ENCODE measurements at regions not wholly inside any gene's neighbourhood (a gene's known extent, or its start where the extent isn't known, plus 50 kb on each side); places are given as distances from the start of the nearest gene placed in this dataset.

DNA sequence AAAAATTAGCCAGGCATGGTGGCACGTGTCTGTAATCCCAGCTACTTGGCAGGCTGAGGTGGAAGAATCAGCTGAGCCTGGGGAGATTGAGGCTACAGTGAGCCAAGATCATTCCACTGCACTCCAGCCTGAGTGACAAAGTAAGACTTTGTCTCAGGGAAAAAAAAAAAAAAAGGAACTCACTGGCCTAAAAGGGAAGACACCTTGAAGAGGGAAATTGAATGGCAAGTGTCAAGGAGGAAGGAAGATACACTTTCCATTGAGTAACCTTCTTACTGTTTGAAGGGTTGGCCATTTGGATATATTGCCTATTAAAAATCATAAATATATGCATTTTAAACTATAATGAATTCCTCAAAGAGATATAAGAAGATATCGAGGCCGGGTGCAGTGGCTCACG lies 147.5 kb upstream of the FAM241A start:
- WGBS (ENCODE audit: insufficient coverage, low coverage, missing lambda C conversion rate) = 0% methylated on average over 4 of the region's 4 CpGs
- no peak for ATAC-seq

More for the DNA sequence above, 147.5 kb upstream of the FAM241A start:
- BruUV-seq (replicated peaks) = no TSS peak
- H4K20me1 ChIP-seq (replicated peaks; ENCODE audit: control insufficient read depth, insufficient read depth, low read length) = no peaks in the 10 kb centered on the region
- ChIA-PET POLR2A (no interaction called here), CTCF (ENCODE audit: low intra/inter-chr PET ratio) (no interaction called here)
- in situ Hi-C loops (cut with MboI) = no loop called here
- H3K9ac ChIP-seq (ENCODE audit: insufficient read depth in 1 of 2, low read depth in 2 of 2, low read length in 2 of 2) = no peak overlapping the region
- H3K36me3 ChIP-seq (ENCODE audit: control insufficient read depth, insufficient read depth, low read length) = no peaks in the 10 kb centered on the region
- no peaks in the 10 kb centered on the region for H3K79me2 ChIP-seq (ENCODE audit: control insufficient read depth, insufficient read depth, low read length)
- TF ChIP-seq ZNF511 (CRISPR knock-in tag; IDR thresholded peaks at IDR 0.05) = no peak
- no peak for TF ChIP-seq MTF1 (CRISPR knock-in tag; IDR thresholded peaks at IDR 0.05; ENCODE audit: borderline replicate concordance)
- TF ChIP-seq ZNF431 (CRISPR knock-in tag; IDR thresholded peaks at IDR 0.05) = no peak
- TF ChIP-seq, protein P1, sequence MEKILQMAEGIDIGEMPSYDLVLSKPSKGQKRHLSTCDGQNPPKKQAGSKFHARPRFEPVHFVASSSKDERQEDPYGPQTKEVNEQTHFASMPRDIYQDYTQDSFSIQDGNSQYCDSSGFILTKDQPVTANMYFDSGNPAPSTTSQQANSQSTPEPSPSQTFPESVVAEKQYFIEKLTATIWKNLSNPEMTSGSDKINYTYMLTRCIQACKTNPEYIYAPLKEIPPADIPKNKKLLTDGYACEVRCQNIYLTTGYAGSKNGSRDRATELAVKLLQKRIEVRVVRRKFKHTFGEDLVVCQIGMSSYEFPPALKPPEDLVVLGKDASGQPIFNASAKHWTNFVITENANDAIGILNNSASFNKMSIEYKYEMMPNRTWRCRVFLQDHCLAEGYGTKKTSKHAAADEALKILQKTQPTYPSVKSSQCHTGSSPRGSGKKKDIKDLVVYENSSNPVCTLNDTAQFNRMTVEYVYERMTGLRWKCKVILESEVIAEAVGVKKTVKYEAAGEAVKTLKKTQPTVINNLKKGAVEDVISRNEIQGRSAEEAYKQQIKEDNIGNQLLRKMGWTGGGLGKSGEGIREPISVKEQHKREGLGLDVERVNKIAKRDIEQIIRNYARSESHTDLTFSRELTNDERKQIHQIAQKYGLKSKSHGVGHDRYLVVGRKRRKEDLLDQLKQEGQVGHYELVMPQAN (IDR thresholded peaks at IDR 0.05; ENCODE audit: borderline replicate concordance) = no peak
- no peak for TF ChIP-seq KDM1A (IDR thresholded peaks at IDR 0.05)
- no peak for FAIRE-seq
- no peak overlapping the region for H3K27ac ChIP-seq (ENCODE audit: extremely low read depth, low read depth, low read length)
- no peaks in the 10 kb centered on the region for H3K27me3 ChIP-seq (ENCODE audit: control insufficient read depth in 2 of 2, insufficient read depth in 2 of 2, low read length in 2 of 2)
- H3K4me2 ChIP-seq (ENCODE audit: insufficient read depth, low read length) = no peak overlapping the region
- intact Hi-C loops (cut with micrococcal nuclease) = no loop called here
- no peak overlapping the region for H2AFZ ChIP-seq (ENCODE audit: low read depth, low read length)
- no peak overlapping the region for H3K4me3 ChIP-seq
- H3K4me1 ChIP-seq (replicated peaks in 1 of 2; ENCODE audit: control insufficient read depth in 2 of 2, insufficient read depth in 2 of 2, low read length in 2 of 2) = no peaks in the 10 kb centered on the region
- no peaks in the 10 kb centered on the region for H3K9me1 ChIP-seq (ENCODE audit: control insufficient read depth, insufficient read depth, low read length)
- no peaks in the 10 kb centered on the region for H3K9me3 ChIP-seq (replicated peaks; ENCODE audit: control insufficient read depth, insufficient read depth, low read depth, low read length)
- no peak for DNase-seq (ENCODE audit: extremely low read depth in 1 of 4, low spot score in 3 of 4)
